ENCODE measurements at regions not wholly inside any gene's neighbourhood (a gene's known extent, or its start where the extent isn't known, plus 50 kb on each side); places are given as distances from the start of the nearest gene placed in this dataset.

GRCh38 chr2:66137606-66138130 is 297.3 kb upstream of the MEIS1 start:
- TF ChIP-seq, protein P1, sequence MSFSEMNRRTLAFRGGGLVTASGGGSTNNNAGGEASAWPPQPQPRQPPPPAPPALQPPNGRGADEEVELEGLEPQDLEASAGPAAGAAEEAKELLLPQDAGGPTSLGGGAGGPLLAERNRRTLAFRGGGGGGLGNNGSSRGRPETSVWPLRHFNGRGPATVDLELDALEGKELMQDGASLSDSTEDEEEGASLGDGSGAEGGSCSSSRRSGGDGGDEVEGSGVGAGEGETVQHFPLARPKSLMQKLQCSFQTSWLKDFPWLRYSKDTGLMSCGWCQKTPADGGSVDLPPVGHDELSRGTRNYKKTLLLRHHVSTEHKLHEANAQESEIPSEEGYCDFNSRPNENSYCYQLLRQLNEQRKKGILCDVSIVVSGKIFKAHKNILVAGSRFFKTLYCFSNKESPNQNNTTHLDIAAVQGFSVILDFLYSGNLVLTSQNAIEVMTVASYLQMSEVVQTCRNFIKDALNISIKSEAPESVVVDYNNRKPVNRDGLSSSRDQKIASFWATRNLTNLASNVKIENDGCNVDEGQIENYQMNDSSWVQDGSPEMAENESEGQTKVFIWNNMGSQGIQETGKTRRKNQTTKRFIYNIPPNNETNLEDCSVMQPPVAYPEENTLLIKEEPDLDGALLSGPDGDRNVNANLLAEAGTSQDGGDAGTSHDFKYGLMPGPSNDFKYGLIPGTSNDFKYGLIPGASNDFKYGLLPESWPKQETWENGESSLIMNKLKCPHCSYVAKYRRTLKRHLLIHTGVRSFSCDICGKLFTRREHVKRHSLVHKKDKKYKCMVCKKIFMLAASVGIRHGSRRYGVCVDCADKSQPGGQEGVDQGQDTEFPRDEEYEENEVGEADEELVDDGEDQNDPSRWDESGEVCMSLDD (tag by site-specific recombination; IDR thresholded peaks at IDR 0.05): no peak
- no peak for TF ChIP-seq ZSCAN4 (tag by site-specific recombination; IDR thresholded peaks at IDR 0.05)
- TF ChIP-seq, protein P2, sequence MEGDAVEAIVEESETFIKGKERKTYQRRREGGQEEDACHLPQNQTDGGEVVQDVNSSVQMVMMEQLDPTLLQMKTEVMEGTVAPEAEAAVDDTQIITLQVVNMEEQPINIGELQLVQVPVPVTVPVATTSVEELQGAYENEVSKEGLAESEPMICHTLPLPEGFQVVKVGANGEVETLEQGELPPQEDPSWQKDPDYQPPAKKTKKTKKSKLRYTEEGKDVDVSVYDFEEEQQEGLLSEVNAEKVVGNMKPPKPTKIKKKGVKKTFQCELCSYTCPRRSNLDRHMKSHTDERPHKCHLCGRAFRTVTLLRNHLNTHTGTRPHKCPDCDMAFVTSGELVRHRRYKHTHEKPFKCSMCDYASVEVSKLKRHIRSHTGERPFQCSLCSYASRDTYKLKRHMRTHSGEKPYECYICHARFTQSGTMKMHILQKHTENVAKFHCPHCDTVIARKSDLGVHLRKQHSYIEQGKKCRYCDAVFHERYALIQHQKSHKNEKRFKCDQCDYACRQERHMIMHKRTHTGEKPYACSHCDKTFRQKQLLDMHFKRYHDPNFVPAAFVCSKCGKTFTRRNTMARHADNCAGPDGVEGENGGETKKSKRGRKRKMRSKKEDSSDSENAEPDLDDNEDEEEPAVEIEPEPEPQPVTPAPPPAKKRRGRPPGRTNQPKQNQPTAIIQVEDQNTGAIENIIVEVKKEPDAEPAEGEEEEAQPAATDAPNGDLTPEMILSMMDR (tag by site-specific recombination; IDR thresholded peaks at IDR 0.05): no peak
- no peak for TF ChIP-seq ZNF274 (IDR thresholded peaks at IDR 0.05; ENCODE audit: low read length)
- no peak for TF ChIP-seq ZNF274 (tag by site-specific recombination; IDR thresholded peaks at IDR 0.05; ENCODE audit: borderline replicate concordance)
- TF ChIP-seq PRDM6 (tag by site-specific recombination; IDR thresholded peaks at IDR 0.05): no peak
- no peak for TF ChIP-seq ZNF513 (tag by site-specific recombination; IDR thresholded peaks at IDR 0.05)
- TF ChIP-seq ZNF394 (tag by site-specific recombination; IDR thresholded peaks at IDR 0.05; ENCODE audit: borderline replicate concordance): no peak
- TF ChIP-seq ZNF311 (tag by site-specific recombination; IDR thresholded peaks at IDR 0.05; ENCODE audit: borderline replicate concordance): no peak
- TF ChIP-seq ZBTB7A (tag by site-specific recombination; IDR thresholded peaks at IDR 0.05; ENCODE audit: low read depth): no peak
- no peak for TF ChIP-seq TRIM28 (IDR thresholded peaks at IDR 0.05; ENCODE audit: borderline replicate concordance, low read length)
- no peak for TF ChIP-seq ATF2 (tag by site-specific recombination; IDR thresholded peaks at IDR 0.05; ENCODE audit: low read depth)
- TF ChIP-seq, protein P3, sequence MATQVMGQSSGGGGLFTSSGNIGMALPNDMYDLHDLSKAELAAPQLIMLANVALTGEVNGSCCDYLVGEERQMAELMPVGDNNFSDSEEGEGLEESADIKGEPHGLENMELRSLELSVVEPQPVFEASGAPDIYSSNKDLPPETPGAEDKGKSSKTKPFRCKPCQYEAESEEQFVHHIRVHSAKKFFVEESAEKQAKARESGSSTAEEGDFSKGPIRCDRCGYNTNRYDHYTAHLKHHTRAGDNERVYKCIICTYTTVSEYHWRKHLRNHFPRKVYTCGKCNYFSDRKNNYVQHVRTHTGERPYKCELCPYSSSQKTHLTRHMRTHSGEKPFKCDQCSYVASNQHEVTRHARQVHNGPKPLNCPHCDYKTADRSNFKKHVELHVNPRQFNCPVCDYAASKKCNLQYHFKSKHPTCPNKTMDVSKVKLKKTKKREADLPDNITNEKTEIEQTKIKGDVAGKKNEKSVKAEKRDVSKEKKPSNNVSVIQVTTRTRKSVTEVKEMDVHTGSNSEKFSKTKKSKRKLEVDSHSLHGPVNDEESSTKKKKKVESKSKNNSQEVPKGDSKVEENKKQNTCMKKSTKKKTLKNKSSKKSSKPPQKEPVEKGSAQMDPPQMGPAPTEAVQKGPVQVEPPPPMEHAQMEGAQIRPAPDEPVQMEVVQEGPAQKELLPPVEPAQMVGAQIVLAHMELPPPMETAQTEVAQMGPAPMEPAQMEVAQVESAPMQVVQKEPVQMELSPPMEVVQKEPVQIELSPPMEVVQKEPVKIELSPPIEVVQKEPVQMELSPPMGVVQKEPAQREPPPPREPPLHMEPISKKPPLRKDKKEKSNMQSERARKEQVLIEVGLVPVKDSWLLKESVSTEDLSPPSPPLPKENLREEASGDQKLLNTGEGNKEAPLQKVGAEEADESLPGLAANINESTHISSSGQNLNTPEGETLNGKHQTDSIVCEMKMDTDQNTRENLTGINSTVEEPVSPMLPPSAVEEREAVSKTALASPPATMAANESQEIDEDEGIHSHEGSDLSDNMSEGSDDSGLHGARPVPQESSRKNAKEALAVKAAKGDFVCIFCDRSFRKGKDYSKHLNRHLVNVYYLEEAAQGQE (tag by site-specific recombination; IDR thresholded peaks at IDR 0.05): no peak
